Aorta (tissue), 5 donors: ENCODE measurements at regions not wholly inside any gene's neighbourhood (a gene's known extent, or its start where the extent isn't known, plus 50 kb on each side); places are given as distances from the start of the nearest gene placed in this dataset.

Experiments used
- ATAC-seq: fragments of 200-7000 bp; cut with Tn5 transposase; one replicate; pipeline ENCODE4 v1.9.1; 2022; ENCODE audit warnings: moderate library complexity; ENCODE audit not compliant: low FRiP score
- DNase-seq, 2 donors: peaks; one replicate each; pipeline ENCODE4 v3.0.0-alpha.2; 2020
- H3K27ac ChIP-seq, 2 donors: one replicate each; pipeline ENCODE4 v1.5.1; 2013; ENCODE audit warnings: low read length in 2 of 2, mild to moderate bottlenecking in 2 of 2, moderate library complexity in 2 of 2, control low read depth in 1 of 2, inconsistent platforms in 1 of 2, low read depth in 1 of 2
- H3K27me3 ChIP-seq, 2 donors: one replicate each; pipeline ENCODE4 v1.6.1; 2013; ENCODE audit warnings: control low read depth in 1 of 2, low read length in 1 of 2, mild to moderate bottlenecking in 1 of 2, moderate library complexity in 1 of 2; ENCODE audit not compliant: insufficient read depth in 2 of 2, control insufficient read depth in 1 of 2
- H3K36me3 ChIP-seq, 2 donors: one replicate each; pipeline ENCODE4 v1.6.1; 2013; ENCODE audit warnings: control low read depth in 1 of 2, low read length in 1 of 2, mild to moderate bottlenecking in 1 of 2; ENCODE audit not compliant: insufficient read depth in 2 of 2, control insufficient read depth in 1 of 2
- H3K4me1 ChIP-seq, 2 donors: one replicate each; pipeline ENCODE4 v1.6.1; 2013; ENCODE audit warnings: low read length in 2 of 2, control low read depth in 1 of 2, mild to moderate bottlenecking in 1 of 2, moderate library complexity in 1 of 2; ENCODE audit not compliant: insufficient read depth in 2 of 2, control insufficient read depth in 1 of 2
- H3K4me3 ChIP-seq, 2 donors: one replicate each; pipeline ENCODE4 v1.5.1; 2013; ENCODE audit warnings: low read length in 2 of 2, control low read depth in 1 of 2, mild to moderate bottlenecking in 1 of 2
- H3K9me3 ChIP-seq: one replicate; pipeline ENCODE4 v1.6.1; 2013; ENCODE audit warnings: mild to moderate bottlenecking, low read length; ENCODE audit not compliant: control insufficient read depth
- WGBS, 2 donors: extraction: QIAGEN DNeasy Blood & Tissue Kit; methylation state at CpG; one replicate each; pipeline ENCODE4 v1.1.7; 2013; 5-methylcytosine and 5-hydroxymethylcytosine counted together
- intact Hi-C, 2 donors: fragments of 100-400 bp; cut with DNase I; formaldehyde crosslinking; loops; one replicate each; pipeline versions ENCODE4 v1.14.2 to v1.15.0; 2022
- donor health status: healthy with polysubstance abuse.
- donor health status: Bipolar disorder and iron deficiency.
- donor health status: DM: no; HTN: no; CAD: no.
- donor health status: DM: no; HTN: no; CAD: no.
- donor health status: DM: yes; HTN: yes; CAD: no.

DNA sequence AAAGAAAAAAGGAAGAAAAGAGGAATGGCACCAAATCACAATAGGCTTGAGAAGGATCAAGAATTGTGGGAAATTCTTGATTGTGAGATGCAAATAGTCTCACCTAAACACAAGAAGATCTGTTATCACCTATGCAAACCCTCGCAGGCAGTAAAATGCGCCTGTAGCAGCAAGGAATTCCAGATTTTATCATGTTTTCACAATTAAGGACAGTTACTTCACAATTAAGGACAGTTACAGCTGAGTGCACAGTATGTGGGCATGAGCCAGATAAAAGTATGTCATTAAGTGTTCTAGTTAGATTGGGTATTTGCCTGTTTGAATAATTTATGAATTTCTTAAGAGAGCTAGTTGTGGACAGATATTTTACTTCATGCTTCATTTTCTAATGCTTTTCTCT lies 336.2 kb downstream of the CDC14C start:
- Histone ChIP-seq H3K36me3 (no peaks in the 10 kb centered on the region), H3K9me3 (peaks cover 1% of the 10 kb centered on the region), H3K27me3 (no peaks in the 10 kb centered on the region), H3K4me1 (no peaks in the 10 kb centered on the region), H3K4me3 (no peak overlapping the region), H3K27ac (no peak overlapping the region)
- no peak for DNase-seq
- ATAC-seq: no peak
- WGBS, 2 donors: 62 to 73% methylated on average over 2 of the region's 2 CpGs
- intact Hi-C loops: no loop called here

DNA sequence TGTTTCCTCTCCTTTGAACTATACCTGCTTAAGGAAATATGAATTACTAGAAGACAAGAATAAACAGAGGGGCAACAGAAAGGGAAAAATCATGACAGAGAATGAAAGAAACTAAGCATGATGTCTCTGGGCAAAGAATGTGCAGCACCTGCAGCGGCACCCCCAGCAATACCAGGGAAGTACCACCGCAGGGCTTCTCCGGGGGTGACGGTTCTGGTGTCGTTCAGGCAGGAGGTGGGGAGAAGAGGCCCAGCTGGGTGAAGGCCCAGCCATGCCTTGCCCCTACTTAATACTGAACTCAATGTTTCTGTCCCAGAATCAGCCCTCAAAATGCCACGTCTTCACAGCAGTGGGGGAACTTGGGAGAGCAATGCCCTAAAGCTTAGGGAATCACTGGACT lies 337.6 kb downstream of the CDC14C start:
- Histone ChIP-seq H3K36me3 (no peaks in the 10 kb centered on the region), H3K27ac (no peak overlapping the region), H3K9me3 (peaks cover 1% of the 10 kb centered on the region), H3K27me3 (no peaks in the 10 kb centered on the region), H3K4me3 (no peak overlapping the region), H3K4me1 (no peaks in the 10 kb centered on the region)
- DNase-seq (no peak), ATAC-seq (no peak)
- 87 to 89% methylated on average over 6 of the region's 6 CpGs for WGBS, 2 donors
- intact Hi-C loops: no loop called here

GRCh38 chr7:49264530-49264929 lies 340.2 kb downstream of the CDC14C start:
- Histone ChIP-seq H3K9me3 (peaks cover 1% of the 10 kb centered on the region), H3K27me3 (no peaks in the 10 kb centered on the region), H3K4me3 (no peak overlapping the region), H3K27ac (no peak overlapping the region), H3K4me1 (no peaks in the 10 kb centered on the region), H3K36me3 (no peaks in the 10 kb centered on the region)
- WGBS, 2 donors: 24 to 49% methylated on average over 3 of the region's 3 CpGs
- DNase-seq: no peak
- ATAC-seq: no peak
- intact Hi-C loops: no loop called here

DNA sequence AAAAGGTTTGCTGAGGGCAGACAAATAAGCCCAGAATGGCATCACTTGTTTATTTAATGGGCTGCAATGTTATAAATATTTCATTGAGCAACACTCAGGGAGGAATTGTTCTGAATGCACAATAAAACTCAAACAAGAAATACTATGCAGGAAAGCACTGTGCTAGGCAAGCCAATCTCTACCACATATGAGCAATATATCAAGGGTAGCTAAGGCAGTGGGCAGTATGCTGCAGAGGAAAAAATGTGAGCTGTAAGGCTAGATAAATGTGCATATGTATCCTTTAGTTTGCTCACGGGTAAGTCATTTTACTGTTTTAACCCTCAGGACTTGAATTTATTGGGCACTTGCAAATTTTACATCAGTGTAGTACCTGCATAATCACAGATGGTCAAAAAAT lies 349.6 kb downstream of the CDC14C start:
- ATAC-seq: no peak
- intact Hi-C loops: no loop called here

GRCh38 chr7:49279891-49280290 lies 355.5 kb downstream of the CDC14C start:
- peaks cover 2% of the 10 kb centered on the region for H3K9me3 ChIP-seq
- H3K36me3 ChIP-seq: no peaks in the 10 kb centered on the region
- 5 to 9% methylated on average over 2 of the region's 2 CpGs for WGBS, 2 donors
- no peak for ATAC-seq
- peaks cover 0 to 2% of the 10 kb centered on the region in 2 donors for H3K27me3 ChIP-seq
- no peak overlapping the region for H3K4me3 ChIP-seq
- no peaks in the 10 kb centered on the region for H3K4me1 ChIP-seq
- intact Hi-C loops: no loop called here
- DNase-seq: no peak
- no peak overlapping the region for H3K27ac ChIP-seq

More for the DNA sequence above, 349.6 kb downstream of the CDC14C start:
- DNase-seq: no peak
- no peaks in the 10 kb centered on the region for H3K36me3 ChIP-seq
- no peak overlapping the region for H3K27ac ChIP-seq
- H3K27me3 ChIP-seq: peaks cover 0 to 2% of the 10 kb centered on the region in 2 donors
- no peak overlapping the region for H3K4me3 ChIP-seq
- H3K4me1 ChIP-seq: no peaks in the 10 kb centered on the region
- WGBS, 2 donors: 8 to 28% methylated on average over 1 of the region's 1 CpG
- no peaks in the 10 kb centered on the region for H3K9me3 ChIP-seq

- ATAC-seq (no peak), DNase-seq (no peak)
- Histone ChIP-seq H3K27me3 (peaks cover 0 to 2% of the 10 kb centered on the region in 2 donors), H3K27ac (no peak overlapping the region), H3K9me3 (peaks cover 2% of the 10 kb centered on the region), H3K4me1 (no peaks in the 10 kb centered on the region), H3K36me3 (no peaks in the 10 kb centered on the region), H3K4me3 (no peak overlapping the region)
- 84 to 93% methylated on average over 2 of the region's 2 CpGs for WGBS, 2 donors
- intact Hi-C loops: no loop called here
Observed at GRCh38 chr7:49287653-49288052, 363.3 kb downstream of the CDC14C start.

GRCh38 chr7:49294611-49295010 lies 370.3 kb downstream of the CDC14C start:
- no peaks in the 10 kb centered on the region for H3K9me3 ChIP-seq
- H3K36me3 ChIP-seq: no peaks in the 10 kb centered on the region
- WGBS, 2 donors: 70 to 72% methylated on average over 4 of the region's 4 CpGs
- intact Hi-C loops: no loop called here
- no peaks in the 10 kb centered on the region for H3K27me3 ChIP-seq
- DNase-seq (no peak), ATAC-seq (no peak)
- H3K27ac ChIP-seq: no peak overlapping the region
- H3K4me1 ChIP-seq: no peaks in the 10 kb centered on the region
- no peak overlapping the region for H3K4me3 ChIP-seq

GRCh38 chr7:49295146-49295545 lies 370.8 kb downstream of the CDC14C start:
- H3K36me3 ChIP-seq: no peaks in the 10 kb centered on the region
- no peaks in the 10 kb centered on the region for H3K27me3 ChIP-seq
- intact Hi-C loops: no loop called here
- no peaks in the 10 kb centered on the region for H3K4me1 ChIP-seq
- H3K9me3 ChIP-seq: no peaks in the 10 kb centered on the region
- DNase-seq (no peak), ATAC-seq (no peak)
- no peak overlapping the region for H3K27ac ChIP-seq
- no peak overlapping the region for H3K4me3 ChIP-seq
- WGBS, 2 donors: 19 to 20% methylated on average over 1 of the region's 1 CpG

DNA sequence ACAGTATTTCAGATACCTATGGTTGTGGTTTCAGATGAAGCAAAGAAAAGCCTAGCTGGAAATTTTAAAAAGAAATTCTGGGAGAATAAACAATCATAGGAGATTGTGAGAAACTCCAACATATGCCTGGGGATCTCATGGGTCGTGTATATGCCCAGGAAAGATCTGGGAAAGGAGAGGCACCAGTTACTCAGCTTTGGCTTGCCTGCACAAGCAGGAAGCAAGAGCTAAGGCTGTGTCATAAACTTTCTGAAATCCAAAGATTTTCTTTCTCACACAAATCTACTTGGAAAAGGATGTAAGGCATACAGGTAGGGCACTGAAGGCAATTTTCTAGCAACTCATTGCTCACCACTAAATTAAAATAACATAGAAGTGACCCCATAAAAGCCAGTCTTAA lies 373.6 kb downstream of the CDC14C start:
- H3K27ac ChIP-seq: no peak overlapping the region
- H3K4me1 ChIP-seq: no peaks in the 10 kb centered on the region
- 30 to 38% methylated on average over 1 of the region's 1 CpG for WGBS, 2 donors
- H3K36me3 ChIP-seq: no peaks in the 10 kb centered on the region
- DNase-seq (no peak), ATAC-seq (no peak)
- intact Hi-C loops: no loop called here
- H3K4me3 ChIP-seq: no peak overlapping the region
- peaks cover 1% of the 10 kb centered on the region for H3K9me3 ChIP-seq
- H3K27me3 ChIP-seq: no peaks in the 10 kb centered on the region
